OCI-LY3 (cell line): ENCODE measurements at regions not wholly inside any gene's neighbourhood (a gene's known extent, or its start where the extent isn't known, plus 50 kb on each side); places are given as distances from the start of the nearest gene placed in this dataset.
A peak's percentile ranks its signal among the peaks of the same experiment; 100 is the strongest.

ENCODE experiments used
- H2AFZ ChIP-seq: fragments of 200-600, 300-600 bp; shearing (Covaris generic); 2 replicates; pipeline ENCODE4 v1.6.0; 2014; ENCODE audit warnings: antibody characterized with exemption, low read depth, low read length
- H3K27ac ChIP-seq: fragments of 200-600, 300-600 bp; sonication (generic); 2 replicates; pipeline ENCODE4 v1.5.1; 2014; ENCODE audit warnings: mild to moderate bottlenecking, low read length, moderate library complexity, mixed read lengths
- H3K27me3 ChIP-seq: fragments of 200-600, 300-600 bp; sonication (generic); 2 replicates; pipeline ENCODE4 v1.6.1; 2014; ENCODE audit warnings: low read depth, low read length, mixed read lengths
- H3K36me3 ChIP-seq: fragments of 200-600, 300-600 bp; sonication (generic); replicated peaks from 2 replicates; pipeline ENCODE3; 2014; ENCODE audit warnings: low read depth, low read length, mixed read lengths
- H3K4me1 ChIP-seq: fragments of 300-600, 200-600 bp; sonication (generic); 2 replicates; pipeline ENCODE4 v1.6.1; 2014; ENCODE audit warnings: low read length, mixed read lengths
- H3K4me2 ChIP-seq: fragments of 200-600, 300-600 bp; sonication (generic); 2 replicates; pipeline ENCODE4 v1.6.1; 2014; ENCODE audit warnings: low read length, mixed read lengths
- H3K4me3 ChIP-seq: fragments of 300-600, 200-600 bp; sonication (generic); 2 replicates; pipeline ENCODE4 v1.5.1; 2014; ENCODE audit warnings: antibody characterized with exemption, mild to moderate bottlenecking, low read length, moderate library complexity
- H3K79me2 ChIP-seq: fragments of 300-600, 200-600 bp; shearing (Covaris generic); 2 replicates; pipeline ENCODE4 v1.6.1; 2014; ENCODE audit warnings: mild to moderate bottlenecking, low read length, mixed read lengths
- H3K9ac ChIP-seq: fragments of 300-600, 200-600 bp; shearing (Covaris generic); 2 replicates; pipeline ENCODE4 v1.6.0; 2014; ENCODE audit warnings: mild to moderate bottlenecking, low read length, moderate library complexity
- H3K9me3 ChIP-seq: fragments of 200-600, 300-600 bp; shearing (Covaris generic); 2 replicates; pipeline ENCODE4 v1.6.1; 2014; ENCODE audit warnings: low read length, mixed read lengths; ENCODE audit not compliant: insufficient read depth
- H4K20me1 ChIP-seq: fragments of 200-600, 300-600 bp; sonication (generic); 2 replicates; pipeline ENCODE4 v1.6.1; 2016; ENCODE audit warnings: low read length, mixed read lengths; ENCODE audit not compliant: insufficient read depth
- CTCF ChIP-seq: fragments of 200-600, 300-600 bp; sonication (generic); IDR thresholded peaks from 2 replicates; pipeline ENCODE4 v1.5.1; 2014; ENCODE audit warnings: antibody characterized with exemption, low read length, low read depth
- EZH2phosphoT487 ChIP-seq: fragments of 200-600 bp; shearing (Covaris generic); IDR thresholded peaks from 2 replicates; pipeline ENCODE4 v1.6.1; 2018; ENCODE audit warnings: antibody characterized with exemption, mixed run types, low read depth

- Histone ChIP-seq H3K36me3 (no peaks in the 10 kb centered on the region), H2AFZ (no peak overlapping the region), H3K27me3 (no peaks in the 10 kb centered on the region), H3K9ac (peak overlapping the region; percentile 34; the same call in 1 of the 2 replicates), H4K20me1 (no peaks in the 10 kb centered on the region), H3K27ac (peak overlapping the region; percentile 29; the same call in 1 of the 2 replicates), H3K4me3 (peak overlapping the region; percentile 48; the same call in 1 of the 2 replicates), H3K4me1 (peaks cover 72% of the 10 kb centered on the region), H3K79me2 (no peaks in the 10 kb centered on the region), H3K4me2 (peak overlapping the region; percentile 67), H3K9me3 (no peaks in the 10 kb centered on the region)
- TF ChIP-seq CTCF (no peak), EZH2phosphoT487 (no peak)
Measured at GRCh38 chr16:89034573-89034961, 57.6 kb upstream of the CBFA2T3 start.

GRCh38 chr16:89034971-89035668 lies 58.1 kb upstream of the CBFA2T3 start:
- Histone ChIP-seq H4K20me1 (no peaks in the 10 kb centered on the region), H3K4me3 (peak overlapping the region; percentile 48), H3K9me3 (no peaks in the 10 kb centered on the region), H2AFZ (peak overlapping the region; percentile 23; the same call in 1 of the 2 replicates), H3K27ac (peak overlapping the region; percentile 29; the same call in 1 of the 2 replicates), H3K79me2 (no peaks in the 10 kb centered on the region), H3K4me1 (peaks cover 78% of the 10 kb centered on the region), H3K4me2 (peak overlapping the region; percentile 67), H3K27me3 (no peaks in the 10 kb centered on the region), H3K36me3 (no peaks in the 10 kb centered on the region), H3K9ac (peak overlapping the region; percentile 34)
- TF ChIP-seq CTCF (no peak), EZH2phosphoT487 (no peak)

- Histone ChIP-seq H3K4me3 (peak overlapping the region; percentile 48; the same call in 1 of the 2 replicates), H3K4me1 (peaks cover 86% of the 10 kb centered on the region), H4K20me1 (no peaks in the 10 kb centered on the region), H3K9ac (no peak overlapping the region), H2AFZ (no peak overlapping the region), H3K36me3 (no peaks in the 10 kb centered on the region), H3K4me2 (peak overlapping the region; percentile 67), H3K27ac (no peak overlapping the region), H3K9me3 (no peaks in the 10 kb centered on the region), H3K27me3 (no peaks in the 10 kb centered on the region), H3K79me2 (no peaks in the 10 kb centered on the region)
- no peak for TF ChIP-seq EZH2phosphoT487
- TF ChIP-seq CTCF: no peak
Measured at GRCh38 chr16:89035669-89036570, 57.7 kb upstream of the ACSF3 start.

- Histone ChIP-seq H3K9me3 (no peaks in the 10 kb centered on the region), H2AFZ (no peak overlapping the region), H3K4me3 (no peak overlapping the region), H3K36me3 (no peaks in the 10 kb centered on the region), H3K4me1 (peaks cover 87% of the 10 kb centered on the region), H3K27ac (no peak overlapping the region), H3K27me3 (no peaks in the 10 kb centered on the region), H3K79me2 (no peaks in the 10 kb centered on the region), H3K9ac (no peak overlapping the region), H4K20me1 (no peaks in the 10 kb centered on the region), H3K4me2 (no peak overlapping the region)
- no peak for TF ChIP-seq EZH2phosphoT487
- no peak for TF ChIP-seq CTCF
Measured at GRCh38 chr16:89036776-89037175, 56.9 kb upstream of the ACSF3 start.
